ENCODE measurements at regions not wholly inside any gene's neighbourhood (a gene's known extent, or its start where the extent isn't known, plus 50 kb on each side); places are given as distances from the start of the nearest gene placed in this dataset.

DNA sequence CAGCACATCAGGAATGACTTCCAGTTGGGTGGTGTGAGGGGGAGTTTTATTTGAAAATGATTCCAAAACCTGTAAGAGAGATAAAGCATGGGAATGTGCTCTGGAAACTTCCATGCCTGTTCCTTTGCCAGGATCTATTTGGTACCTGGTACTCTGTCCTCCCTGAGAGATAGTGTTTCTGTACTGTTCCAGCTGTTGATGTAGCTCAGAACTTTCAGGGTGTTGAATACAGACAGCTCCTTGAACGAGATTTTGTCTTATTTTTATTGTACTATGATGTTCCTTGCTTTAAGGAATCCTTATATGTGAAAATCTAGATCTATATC, 148.7 kb upstream of the RIPOR2 start:
- TF ChIP-seq, protein P1, sequence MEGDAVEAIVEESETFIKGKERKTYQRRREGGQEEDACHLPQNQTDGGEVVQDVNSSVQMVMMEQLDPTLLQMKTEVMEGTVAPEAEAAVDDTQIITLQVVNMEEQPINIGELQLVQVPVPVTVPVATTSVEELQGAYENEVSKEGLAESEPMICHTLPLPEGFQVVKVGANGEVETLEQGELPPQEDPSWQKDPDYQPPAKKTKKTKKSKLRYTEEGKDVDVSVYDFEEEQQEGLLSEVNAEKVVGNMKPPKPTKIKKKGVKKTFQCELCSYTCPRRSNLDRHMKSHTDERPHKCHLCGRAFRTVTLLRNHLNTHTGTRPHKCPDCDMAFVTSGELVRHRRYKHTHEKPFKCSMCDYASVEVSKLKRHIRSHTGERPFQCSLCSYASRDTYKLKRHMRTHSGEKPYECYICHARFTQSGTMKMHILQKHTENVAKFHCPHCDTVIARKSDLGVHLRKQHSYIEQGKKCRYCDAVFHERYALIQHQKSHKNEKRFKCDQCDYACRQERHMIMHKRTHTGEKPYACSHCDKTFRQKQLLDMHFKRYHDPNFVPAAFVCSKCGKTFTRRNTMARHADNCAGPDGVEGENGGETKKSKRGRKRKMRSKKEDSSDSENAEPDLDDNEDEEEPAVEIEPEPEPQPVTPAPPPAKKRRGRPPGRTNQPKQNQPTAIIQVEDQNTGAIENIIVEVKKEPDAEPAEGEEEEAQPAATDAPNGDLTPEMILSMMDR (IDR thresholded peaks at IDR 0.05) = no peak
- TF ChIP-seq POLR2A (IDR thresholded peaks at IDR 0.05) = no peak

Data from lower leg skin (tissue), 3 donors.